ENCODE measurements at regions not wholly inside any gene's neighbourhood (a gene's known extent, or its start where the extent isn't known, plus 50 kb on each side); places are given as distances from the start of the nearest gene placed in this dataset.

- TF ChIP-seq POLR2A (IDR thresholded peaks at IDR 0.05) (no peak), EP300 (IDR thresholded peaks at IDR 0.05) (no peak), CTCF (IDR thresholded peaks at IDR 0.05) (no peak)
Measured at GRCh38 chr15:38672273-38672672, 107.7 kb upstream of the RASGRP1 start.
